Neuron (in vitro differentiated cells): ENCODE measurements at regions not wholly inside any gene's neighbourhood (a gene's known extent, or its start where the extent isn't known, plus 50 kb on each side); places are given as distances from the start of the nearest gene placed in this dataset.

Experiments
- H2AFZ ChIP-seq: one replicate; pipeline ENCODE4 v1.6.1; 2013; ENCODE audit warnings: low read depth, mild to moderate bottlenecking, inconsistent platforms, low read length, moderate library complexity
- H3K27me3 ChIP-seq: one replicate; pipeline ENCODE4 v1.6.1; 2013; ENCODE audit warnings: low read length; ENCODE audit not compliant: insufficient read depth
- H3K36me3 ChIP-seq: one replicate; pipeline ENCODE4 v1.6.1; 2013; ENCODE audit warnings: low read length; ENCODE audit not compliant: insufficient read depth
- H3K4me1 ChIP-seq: one replicate; pipeline ENCODE4 v1.6.1; 2013; ENCODE audit warnings: low read length; ENCODE audit not compliant: insufficient read depth
- H3K4me3 ChIP-seq: 2 replicates; pipeline ENCODE4 v1.5.1; 2013; ENCODE audit warnings: mild to moderate bottlenecking, low read length, moderate library complexity
- H3K9me3 ChIP-seq: one replicate; pipeline ENCODE4 v1.6.1; 2013; ENCODE audit warnings: low read length

- no peaks in the 10 kb centered on the region for H3K9me3 ChIP-seq
- no peaks in the 10 kb centered on the region for H3K36me3 ChIP-seq
- H3K27me3 ChIP-seq = no peaks in the 10 kb centered on the region
- H3K4me1 ChIP-seq = no peaks in the 10 kb centered on the region
- H3K4me3 ChIP-seq = no peak overlapping the region
- no peak overlapping the region for H2AFZ ChIP-seq
These were observed 483.2 kb upstream of the DIPK2B start for GRCh38 chrX:45683914-45684313.

- Histone ChIP-seq H3K4me3 (no peak overlapping the region), H3K9me3 (no peaks in the 10 kb centered on the region), H3K36me3 (no peaks in the 10 kb centered on the region), H3K4me1 (no peaks in the 10 kb centered on the region), H3K27me3 (no peaks in the 10 kb centered on the region), H2AFZ (no peak overlapping the region)
These were observed 481.2 kb upstream of the DIPK2B start for GRCh38 chrX:45681891-45682290.

- no peak overlapping the region for H2AFZ ChIP-seq
- H3K4me3 ChIP-seq = no peak overlapping the region
- no peaks in the 10 kb centered on the region for H3K36me3 ChIP-seq
- H3K9me3 ChIP-seq = no peaks in the 10 kb centered on the region
- H3K27me3 ChIP-seq = no peaks in the 10 kb centered on the region
- H3K4me1 ChIP-seq = peaks cover 7% of the 10 kb centered on the region
These were observed 469.2 kb upstream of the DIPK2B start for GRCh38 chrX:45669715-45670340.

GRCh38 chrX:45668686-45669443 lies 468.2 kb upstream of the DIPK2B start:
- no peaks in the 10 kb centered on the region for H3K9me3 ChIP-seq
- H3K36me3 ChIP-seq = no peaks in the 10 kb centered on the region
- no peak overlapping the region for H3K4me3 ChIP-seq
- H2AFZ ChIP-seq = no peak overlapping the region
- no peaks in the 10 kb centered on the region for H3K27me3 ChIP-seq
- peaks cover 7% of the 10 kb centered on the region for H3K4me1 ChIP-seq

DNA sequence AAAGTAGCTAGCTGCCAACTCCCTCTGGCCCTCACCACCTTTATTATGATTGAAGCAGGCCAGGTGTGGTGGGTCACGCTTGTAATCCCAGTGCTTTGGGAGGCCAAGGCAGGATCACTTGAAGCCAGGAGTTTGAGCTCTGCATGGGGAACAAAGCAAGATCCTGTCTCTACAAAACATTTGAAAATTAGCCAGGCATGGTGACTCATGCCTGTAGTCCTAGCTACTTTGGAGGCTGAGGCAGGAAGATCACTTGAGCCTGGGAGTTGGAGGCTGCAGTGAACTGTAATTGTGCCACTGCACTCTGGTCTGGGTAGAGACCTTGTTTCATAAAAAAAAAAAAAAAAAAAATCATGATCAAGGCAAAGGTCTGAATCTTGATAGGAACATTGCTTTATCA lies 467.0 kb upstream of the DIPK2B start:
- H3K9me3 ChIP-seq = no peaks in the 10 kb centered on the region
- no peaks in the 10 kb centered on the region for H3K27me3 ChIP-seq
- H3K36me3 ChIP-seq = no peaks in the 10 kb centered on the region
- no peak overlapping the region for H3K4me3 ChIP-seq
- H2AFZ ChIP-seq = no peak overlapping the region
- H3K4me1 ChIP-seq = peaks cover 7% of the 10 kb centered on the region

DNA sequence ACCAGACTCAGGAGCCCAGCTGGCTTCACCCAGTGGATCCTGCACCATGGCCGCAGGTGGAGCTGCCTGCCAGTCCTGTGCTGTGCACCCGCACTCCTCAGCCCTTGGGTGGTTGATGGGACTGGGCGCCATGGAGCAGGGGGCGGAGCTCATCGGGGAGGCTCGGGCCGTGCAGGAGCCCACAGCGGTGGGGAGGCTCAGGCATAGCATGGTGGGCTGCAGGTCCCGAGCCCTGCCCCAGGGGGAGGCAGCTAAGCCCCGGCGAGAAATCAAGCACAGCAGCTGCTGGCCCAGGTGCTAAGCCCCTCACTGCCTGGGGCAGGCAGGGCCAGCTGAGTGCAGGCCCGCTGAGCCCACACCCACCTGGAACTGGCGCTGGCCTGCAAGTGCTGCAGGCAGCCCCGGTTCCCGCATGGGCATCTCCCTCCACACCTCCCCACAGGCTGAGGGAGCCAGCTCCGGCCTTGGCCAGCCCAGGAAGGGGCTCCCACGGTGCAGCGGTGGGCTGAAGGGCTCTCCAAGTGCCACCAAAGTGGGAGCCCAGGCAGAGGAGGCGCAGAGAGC lies 464.1 kb upstream of the DIPK2B start:
- H3K4me3 ChIP-seq = no peak overlapping the region
- H3K9me3 ChIP-seq = no peaks in the 10 kb centered on the region
- no peak overlapping the region for H2AFZ ChIP-seq
- H3K36me3 ChIP-seq = no peaks in the 10 kb centered on the region
- no peaks in the 10 kb centered on the region for H3K27me3 ChIP-seq
- peaks cover 3% of the 10 kb centered on the region for H3K4me1 ChIP-seq

DNA sequence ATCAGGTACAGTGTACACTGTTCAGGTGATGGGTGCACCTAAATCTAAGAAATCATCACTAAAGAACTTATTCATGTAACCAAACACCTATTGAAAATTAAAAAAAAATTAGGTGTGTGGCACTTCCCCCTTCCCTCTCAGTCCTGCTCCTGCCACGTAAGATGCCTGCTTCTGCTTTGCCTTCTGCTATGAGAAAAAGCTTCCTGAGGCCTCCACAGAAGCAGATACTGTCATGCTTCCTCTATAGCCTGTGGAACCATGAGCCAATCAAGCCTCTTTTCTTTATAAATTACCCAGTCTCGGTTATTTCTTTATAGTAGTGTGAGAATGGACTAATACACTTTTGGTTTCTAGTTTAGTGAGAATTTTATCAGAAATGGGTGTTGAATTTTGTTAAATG lies 459.8 kb upstream of the DIPK2B start:
- no peaks in the 10 kb centered on the region for H3K4me1 ChIP-seq
- H3K27me3 ChIP-seq = no peaks in the 10 kb centered on the region
- no peak overlapping the region for H2AFZ ChIP-seq
- H3K4me3 ChIP-seq = no peak overlapping the region
- no peaks in the 10 kb centered on the region for H3K9me3 ChIP-seq
- H3K36me3 ChIP-seq = no peaks in the 10 kb centered on the region

GRCh38 chrX:45633419-45633818 lies 432.7 kb upstream of the DIPK2B start:
- Histone ChIP-seq H2AFZ (no peak overlapping the region), H3K27me3 (no peaks in the 10 kb centered on the region), H3K36me3 (no peaks in the 10 kb centered on the region)

DNA sequence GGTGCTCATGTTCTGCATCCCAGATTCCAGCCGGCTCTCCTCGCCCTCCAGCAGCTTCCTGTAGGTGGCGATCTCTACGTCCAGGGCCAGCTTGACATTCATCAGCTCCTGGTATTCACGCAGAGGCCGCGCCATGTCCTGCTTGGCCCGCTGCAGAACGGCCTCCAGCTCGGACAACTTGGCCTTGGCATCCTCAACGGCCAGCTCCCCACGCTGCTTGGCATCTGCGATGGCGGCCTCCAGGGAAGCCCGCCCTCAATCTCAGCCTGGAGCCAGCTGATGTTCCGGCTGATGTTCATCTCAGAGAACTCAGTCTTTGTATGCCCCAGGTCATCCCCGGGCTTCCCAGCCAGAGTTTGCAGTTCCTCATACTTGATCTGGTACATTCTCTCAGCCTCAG lies 431.8 kb upstream of the DIPK2B start:
- Histone ChIP-seq H3K9me3 (no peaks in the 10 kb centered on the region), H3K4me1 (no peaks in the 10 kb centered on the region), H3K27me3 (no peaks in the 10 kb centered on the region), H2AFZ (no peak overlapping the region), H3K4me3 (no peak overlapping the region), H3K36me3 (no peaks in the 10 kb centered on the region)

More at GRCh38 chrX:45633419-45633818, 432.7 kb upstream of the DIPK2B start:
- no peak overlapping the region for H3K4me3 ChIP-seq
- H3K4me1 ChIP-seq = no peaks in the 10 kb centered on the region
- H3K9me3 ChIP-seq = no peaks in the 10 kb centered on the region

GRCh38 chrX:45630078-45630477 lies 429.4 kb upstream of the DIPK2B start:
- Histone ChIP-seq H3K27me3 (no peaks in the 10 kb centered on the region), H3K4me3 (no peak overlapping the region), H3K9me3 (no peaks in the 10 kb centered on the region), H3K4me1 (no peaks in the 10 kb centered on the region), H2AFZ (no peak overlapping the region), H3K36me3 (no peaks in the 10 kb centered on the region)

DNA sequence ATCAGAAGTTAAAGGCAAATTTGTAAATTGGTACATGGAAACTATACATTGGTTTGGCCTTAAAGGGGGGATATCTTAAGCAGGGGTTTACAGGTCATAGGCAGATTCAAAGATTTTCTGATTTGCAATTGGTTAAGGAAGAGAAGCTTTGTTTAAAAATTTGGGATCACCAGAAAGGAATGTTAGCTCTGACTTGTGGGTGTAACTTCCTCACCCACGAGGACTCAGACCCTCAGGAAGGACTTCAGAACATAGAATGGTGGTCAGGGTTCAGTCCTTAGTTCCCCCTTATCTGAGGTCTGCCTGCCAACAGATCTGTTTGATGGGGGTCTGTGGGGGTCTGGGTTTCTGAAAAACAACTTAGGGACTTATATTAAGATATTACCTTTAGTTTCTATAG lies 427.4 kb upstream of the DIPK2B start:
- Histone ChIP-seq H3K4me1 (no peaks in the 10 kb centered on the region), H3K27me3 (no peaks in the 10 kb centered on the region), H3K4me3 (no peak overlapping the region), H3K9me3 (no peaks in the 10 kb centered on the region), H3K36me3 (no peaks in the 10 kb centered on the region), H2AFZ (no peak overlapping the region)

GRCh38 chrX:45623266-45623665 lies 422.6 kb upstream of the DIPK2B start:
- H3K36me3 ChIP-seq = no peaks in the 10 kb centered on the region
- no peaks in the 10 kb centered on the region for H3K27me3 ChIP-seq
- H3K4me1 ChIP-seq = peaks cover 3% of the 10 kb centered on the region
- H3K9me3 ChIP-seq = no peaks in the 10 kb centered on the region
- no peak overlapping the region for H3K4me3 ChIP-seq
- no peak overlapping the region for H2AFZ ChIP-seq

DNA sequence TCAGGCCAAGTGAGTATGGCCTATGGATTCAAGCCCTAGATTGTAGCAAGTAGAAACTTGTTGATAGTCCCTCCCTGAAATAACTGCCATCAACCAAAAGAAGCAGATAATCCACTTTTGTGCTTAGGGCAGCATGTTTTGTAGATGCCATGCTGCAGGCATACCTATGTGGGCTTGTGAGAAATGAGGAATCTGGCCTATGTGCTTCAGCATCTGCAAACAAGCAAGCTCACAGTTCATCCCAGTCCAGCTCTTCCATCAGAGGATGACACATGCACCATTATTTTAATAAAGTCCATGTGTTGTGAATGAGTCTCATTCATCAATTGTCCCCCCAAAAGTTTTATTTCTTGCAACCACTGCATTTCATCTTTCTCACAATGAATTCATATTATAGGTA lies 421.9 kb upstream of the DIPK2B start:
- no peak overlapping the region for H3K4me3 ChIP-seq
- H3K27me3 ChIP-seq = no peaks in the 10 kb centered on the region
- no peaks in the 10 kb centered on the region for H3K36me3 ChIP-seq
- peaks cover 3% of the 10 kb centered on the region for H3K4me1 ChIP-seq
- no peaks in the 10 kb centered on the region for H3K9me3 ChIP-seq
- H2AFZ ChIP-seq = no peak overlapping the region
